ENCODE measurements at regions not wholly inside any gene's neighbourhood (a gene's known extent, or its start where the extent isn't known, plus 50 kb on each side); places are given as distances from the start of the nearest gene placed in this dataset.

DNA sequence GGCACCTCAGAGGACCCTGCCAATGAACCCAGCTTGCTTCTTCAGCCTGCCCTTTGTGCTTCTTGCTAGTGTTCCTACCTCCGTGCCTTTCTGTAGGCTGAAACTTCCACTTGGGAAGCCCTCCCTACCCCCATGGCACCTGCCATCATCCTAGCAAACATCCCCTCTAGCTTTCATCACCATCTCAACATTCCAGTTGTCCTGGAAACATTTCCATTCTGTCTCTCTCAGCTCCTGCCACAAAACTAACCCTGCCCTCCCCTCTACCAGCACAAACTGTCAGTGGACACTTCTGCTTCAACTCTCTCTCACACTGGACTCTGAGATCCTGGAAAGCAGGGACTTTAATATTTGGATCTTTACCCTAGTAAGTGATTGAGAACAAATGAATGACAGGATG, 525.8 kb upstream of the TENM4 start:
- TF ChIP-seq, protein P1, sequence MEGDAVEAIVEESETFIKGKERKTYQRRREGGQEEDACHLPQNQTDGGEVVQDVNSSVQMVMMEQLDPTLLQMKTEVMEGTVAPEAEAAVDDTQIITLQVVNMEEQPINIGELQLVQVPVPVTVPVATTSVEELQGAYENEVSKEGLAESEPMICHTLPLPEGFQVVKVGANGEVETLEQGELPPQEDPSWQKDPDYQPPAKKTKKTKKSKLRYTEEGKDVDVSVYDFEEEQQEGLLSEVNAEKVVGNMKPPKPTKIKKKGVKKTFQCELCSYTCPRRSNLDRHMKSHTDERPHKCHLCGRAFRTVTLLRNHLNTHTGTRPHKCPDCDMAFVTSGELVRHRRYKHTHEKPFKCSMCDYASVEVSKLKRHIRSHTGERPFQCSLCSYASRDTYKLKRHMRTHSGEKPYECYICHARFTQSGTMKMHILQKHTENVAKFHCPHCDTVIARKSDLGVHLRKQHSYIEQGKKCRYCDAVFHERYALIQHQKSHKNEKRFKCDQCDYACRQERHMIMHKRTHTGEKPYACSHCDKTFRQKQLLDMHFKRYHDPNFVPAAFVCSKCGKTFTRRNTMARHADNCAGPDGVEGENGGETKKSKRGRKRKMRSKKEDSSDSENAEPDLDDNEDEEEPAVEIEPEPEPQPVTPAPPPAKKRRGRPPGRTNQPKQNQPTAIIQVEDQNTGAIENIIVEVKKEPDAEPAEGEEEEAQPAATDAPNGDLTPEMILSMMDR (conservative IDR thresholded peaks at IDR 0.05; ENCODE audit: low read depth, low read length): no peak
- TF ChIP-seq MAFK (IDR thresholded peaks at IDR 0.05; ENCODE audit: low read depth, low read length): no peak
- TF ChIP-seq, protein P2, sequence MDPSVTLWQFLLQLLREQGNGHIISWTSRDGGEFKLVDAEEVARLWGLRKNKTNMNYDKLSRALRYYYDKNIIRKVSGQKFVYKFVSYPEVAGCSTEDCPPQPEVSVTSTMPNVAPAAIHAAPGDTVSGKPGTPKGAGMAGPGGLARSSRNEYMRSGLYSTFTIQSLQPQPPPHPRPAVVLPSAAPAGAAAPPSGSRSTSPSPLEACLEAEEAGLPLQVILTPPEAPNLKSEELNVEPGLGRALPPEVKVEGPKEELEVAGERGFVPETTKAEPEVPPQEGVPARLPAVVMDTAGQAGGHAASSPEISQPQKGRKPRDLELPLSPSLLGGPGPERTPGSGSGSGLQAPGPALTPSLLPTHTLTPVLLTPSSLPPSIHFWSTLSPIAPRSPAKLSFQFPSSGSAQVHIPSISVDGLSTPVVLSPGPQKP (IDR thresholded peaks at IDR 0.05; ENCODE audit: borderline replicate concordance, low read depth, low read length): no peak
- TF ChIP-seq NFE2L2 (IDR thresholded peaks at IDR 0.05; ENCODE audit: low read depth, low read length): no peak
- TF ChIP-seq POLR2A (IDR thresholded peaks at IDR 0.05; ENCODE audit: low read depth, low read length): no peak
- TF ChIP-seq MXI1 (IDR thresholded peaks at IDR 0.05; ENCODE audit: borderline replicate concordance, low read depth, low read length): no peak
- no peak for TF ChIP-seq RCOR1 (IDR thresholded peaks at IDR 0.05; ENCODE audit: insufficient replicate concordance, low read length)
- TF ChIP-seq RAD21 (IDR thresholded peaks at IDR 0.05; ENCODE audit: low read length): no peak
- no peak for TF ChIP-seq SMC3 (IDR thresholded peaks at IDR 0.05; ENCODE audit: low read depth, low read length)
